ENCODE measurements at regions not wholly inside any gene's neighbourhood (a gene's known extent, or its start where the extent isn't known, plus 50 kb on each side); places are given as distances from the start of the nearest gene placed in this dataset.

- Histone ChIP-seq H3K27me3 (no peaks in the 10 kb centered on the region), H3K9me3 (no peaks in the 10 kb centered on the region), H3K36me3 (no peaks in the 10 kb centered on the region), H3K27ac (no peak overlapping the region), H3K4me1 (no peaks in the 10 kb centered on the region), H3K4me3 (no peak overlapping the region)
- TF ChIP-seq, protein P1, sequence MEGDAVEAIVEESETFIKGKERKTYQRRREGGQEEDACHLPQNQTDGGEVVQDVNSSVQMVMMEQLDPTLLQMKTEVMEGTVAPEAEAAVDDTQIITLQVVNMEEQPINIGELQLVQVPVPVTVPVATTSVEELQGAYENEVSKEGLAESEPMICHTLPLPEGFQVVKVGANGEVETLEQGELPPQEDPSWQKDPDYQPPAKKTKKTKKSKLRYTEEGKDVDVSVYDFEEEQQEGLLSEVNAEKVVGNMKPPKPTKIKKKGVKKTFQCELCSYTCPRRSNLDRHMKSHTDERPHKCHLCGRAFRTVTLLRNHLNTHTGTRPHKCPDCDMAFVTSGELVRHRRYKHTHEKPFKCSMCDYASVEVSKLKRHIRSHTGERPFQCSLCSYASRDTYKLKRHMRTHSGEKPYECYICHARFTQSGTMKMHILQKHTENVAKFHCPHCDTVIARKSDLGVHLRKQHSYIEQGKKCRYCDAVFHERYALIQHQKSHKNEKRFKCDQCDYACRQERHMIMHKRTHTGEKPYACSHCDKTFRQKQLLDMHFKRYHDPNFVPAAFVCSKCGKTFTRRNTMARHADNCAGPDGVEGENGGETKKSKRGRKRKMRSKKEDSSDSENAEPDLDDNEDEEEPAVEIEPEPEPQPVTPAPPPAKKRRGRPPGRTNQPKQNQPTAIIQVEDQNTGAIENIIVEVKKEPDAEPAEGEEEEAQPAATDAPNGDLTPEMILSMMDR (IDR thresholded peaks at IDR 0.05), result no peak
- no peak for TF ChIP-seq POLR2A (IDR thresholded peaks at IDR 0.05)
- intact Hi-C loops (cut with DNase I), result no loop called here
- 74% methylated on average over 3 of the region's 3 CpGs for WGBS, 2 donors
- DNase-seq, result no peak
Observed at GRCh38 chr15:47650564-47650963, 66.7 kb upstream of the SEMA6D start.

DNA sequence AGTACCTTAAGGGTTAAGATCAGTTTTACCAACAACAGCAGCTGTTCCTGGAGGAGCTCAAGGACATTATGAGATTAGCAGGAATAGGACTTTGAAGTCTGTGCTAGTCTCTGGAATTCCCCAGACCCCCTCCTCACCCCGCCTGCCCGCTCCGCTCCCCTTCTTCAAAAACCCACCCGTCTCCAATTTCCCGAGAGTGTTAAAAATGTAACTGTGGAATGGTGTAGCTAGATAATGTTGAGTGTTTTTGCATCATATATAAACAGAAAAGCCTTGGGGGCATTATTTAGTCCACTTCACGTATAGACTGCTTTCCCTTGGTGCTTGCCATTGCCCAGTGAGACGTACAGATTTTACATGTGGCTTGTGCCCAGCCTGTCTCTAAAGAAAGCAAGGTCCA, 65.0 kb upstream of the SEMA6D start:
- WGBS, 2 donors, result 82 to 85% methylated on average over 7 of the region's 7 CpGs
- Histone ChIP-seq H3K27ac (no peak overlapping the region), H3K9me3 (no peaks in the 10 kb centered on the region), H3K4me1 (no peaks in the 10 kb centered on the region), H3K4me3 (no peak overlapping the region), H3K36me3 (no peaks in the 10 kb centered on the region), H3K27me3 (no peaks in the 10 kb centered on the region)
- TF ChIP-seq POLR2A (IDR thresholded peaks at IDR 0.05), result no peak
- TF ChIP-seq, protein P1 (IDR thresholded peaks at IDR 0.05), result no peak
- intact Hi-C loops (cut with DNase I), result no loop called here
- no peak for DNase-seq

GRCh38 chr15:47652844-47653243, 64.5 kb upstream of the SEMA6D start:
- no peaks in the 10 kb centered on the region for H3K36me3 ChIP-seq
- DNase-seq, result no peak
- H3K27ac ChIP-seq, result no peak overlapping the region
- H3K27me3 ChIP-seq, result no peaks in the 10 kb centered on the region
- no peaks in the 10 kb centered on the region for H3K9me3 ChIP-seq
- H3K4me3 ChIP-seq, result no peak overlapping the region
- 41 to 69% methylated on average over 2 of the region's 2 CpGs for WGBS, 2 donors
- TF ChIP-seq, protein P1 (IDR thresholded peaks at IDR 0.05), result no peak
- no peak for TF ChIP-seq POLR2A (IDR thresholded peaks at IDR 0.05)
- intact Hi-C loops (cut with DNase I), result no loop called here
- H3K4me1 ChIP-seq, result no peaks in the 10 kb centered on the region

- H3K4me1 ChIP-seq, result peaks cover 0 to 18% (median 12%) of the 10 kb centered on the region in 3 donors
- intact Hi-C loops (cut with DNase I), result no loop called here
- no peaks in the 10 kb centered on the region for H3K9me3 ChIP-seq
- no peaks in the 10 kb centered on the region for H3K36me3 ChIP-seq
- no peak overlapping the region for H3K27ac ChIP-seq
- no peak for TF ChIP-seq POLR2A (IDR thresholded peaks at IDR 0.05)
- TF ChIP-seq, protein P1 (IDR thresholded peaks at IDR 0.05), result no peak
- no peak for DNase-seq
- H3K4me3 ChIP-seq, result no peak overlapping the region
- no peaks in the 10 kb centered on the region for H3K27me3 ChIP-seq
- 88 to 95% methylated on average over 4 to 5 of the region's 5 CpGs for WGBS, 2 donors
Observed at GRCh38 chr15:47661661-47662180, 55.6 kb upstream of the SEMA6D start.

DNA sequence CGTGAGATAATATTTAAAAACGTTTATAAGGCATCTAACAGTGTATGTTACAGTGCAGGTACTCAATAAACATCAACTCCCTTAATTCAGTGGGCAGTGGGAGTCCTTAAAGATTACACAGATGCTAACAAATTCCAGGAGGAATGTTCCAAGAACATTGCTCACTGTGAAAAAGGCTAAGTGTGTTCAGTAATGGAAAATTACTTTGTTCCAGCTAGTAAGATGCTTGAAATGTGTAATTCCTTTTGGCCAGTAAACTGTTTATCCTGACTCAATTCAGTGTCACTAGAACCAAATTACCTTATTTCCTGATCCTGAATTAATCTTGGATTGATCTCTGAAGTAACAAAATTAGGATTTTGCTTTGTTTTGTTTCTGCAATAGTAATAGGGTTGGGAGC, 54.2 kb upstream of the SEMA6D start:
- WGBS, 2 donors, result 61 to 66% methylated on average over 2 of the region's 2 CpGs
- H3K27ac ChIP-seq, result no peak overlapping the region
- DNase-seq, result no peak
- no peaks in the 10 kb centered on the region for H3K27me3 ChIP-seq
- H3K4me1 ChIP-seq, result peaks cover 0 to 20% (median 13%) of the 10 kb centered on the region in 3 donors
- no peaks in the 10 kb centered on the region for H3K9me3 ChIP-seq
- no peaks in the 10 kb centered on the region for H3K36me3 ChIP-seq
- intact Hi-C loops (cut with DNase I), result no loop called here
- TF ChIP-seq POLR2A (IDR thresholded peaks at IDR 0.05), result no peak
- TF ChIP-seq, protein P1 (IDR thresholded peaks at IDR 0.05), result no peak
- H3K4me3 ChIP-seq, result no peak overlapping the region

Small RNAs in the stretch of these regions (small RNA-seq; reads per million reads assigned to genes)
- gene MTND5P40 (0 reads per million in 4 donors), gene RF01182 (0 reads per million in 4 donors), gene RN7SKP139 (0 reads per million in 4 donors), gene RNU6-1014P (0 reads per million in 4 donors)

Data from esophagus squamous epithelium (tissue), 5 donors.